Small intestine (tissue), 7 donors: ENCODE measurements at regions not wholly inside any gene's neighbourhood (a gene's known extent, or its start where the extent isn't known, plus 50 kb on each side); places are given as distances from the start of the nearest gene placed in this dataset.

ENCODE experiments used
- DNase-seq, 2 donors: peaks; one replicate each; pipeline versions ENCODE4 v3.0.0 to v3.0.0-alpha.2; 2013
- FAIRE-seq: peaks from 2 replicates; lab custom pipeline; 2012; peaks lifted over from hg19 to GRCh38; lab: Jason Lieb, UNC
- H3K27ac ChIP-seq, 3 donors: one replicate each; pipeline ENCODE4 v1.5.1; 2013; ENCODE audit warnings: low read length in 2 of 3, mild to moderate bottlenecking in 2 of 3, control low read depth in 1 of 3, inconsistent platforms in 1 of 3, low read depth in 1 of 3, moderate library complexity in 1 of 3
- H3K27me3 ChIP-seq, 3 donors: one replicate each; pipeline ENCODE4 v1.6.1; 2013; ENCODE audit warnings: low read length in 3 of 3, inconsistent platforms in 1 of 3; ENCODE audit not compliant: control insufficient read depth in 3 of 3, insufficient read depth in 3 of 3
- H3K36me3 ChIP-seq, 3 donors: one replicate each; pipeline ENCODE4 v1.6.1; 2013; ENCODE audit warnings: low read length in 3 of 3, inconsistent platforms in 1 of 3, low read depth in 1 of 3, mild to moderate bottlenecking in 1 of 3, moderate library complexity in 1 of 3; ENCODE audit not compliant: control insufficient read depth in 3 of 3, insufficient read depth in 2 of 3
- H3K4me1 ChIP-seq, 3 donors: one replicate each; pipeline ENCODE4 v1.6.1; 2013; ENCODE audit warnings: low read length in 2 of 3, inconsistent platforms in 1 of 3, low read depth in 1 of 3, mild to moderate bottlenecking in 1 of 3, moderate library complexity in 1 of 3; ENCODE audit not compliant: control insufficient read depth in 3 of 3, insufficient read depth in 2 of 3
- H3K4me3 ChIP-seq, 3 donors: one replicate each; pipeline ENCODE4 v1.5.1; 2013; ENCODE audit warnings: low read length in 3 of 3, control low read depth in 1 of 3, inconsistent platforms in 1 of 3, low read depth in 1 of 3, mild to moderate bottlenecking in 1 of 3, moderate library complexity in 1 of 3
- H3K9me3 ChIP-seq, 2 donors: one replicate each; pipeline ENCODE4 v1.6.1; 2013; ENCODE audit warnings: low read depth in 1 of 2, low read length in 1 of 2; ENCODE audit not compliant: control insufficient read depth in 2 of 2, insufficient read depth in 1 of 2
- WGBS, 3 donors: extraction: QIAGEN DNeasy Blood & Tissue Kit; methylation state at CpG; one replicate each; pipeline ENCODE4 v1.1.7; 2013; 5-methylcytosine and 5-hydroxymethylcytosine counted together
- donor health status: healthy with polysubstance abuse.
- donor health status: control.
- donor health status: control.
- donor health status: Bipolar disorder and iron deficiency.
- donor health status: healthy.

DNA sequence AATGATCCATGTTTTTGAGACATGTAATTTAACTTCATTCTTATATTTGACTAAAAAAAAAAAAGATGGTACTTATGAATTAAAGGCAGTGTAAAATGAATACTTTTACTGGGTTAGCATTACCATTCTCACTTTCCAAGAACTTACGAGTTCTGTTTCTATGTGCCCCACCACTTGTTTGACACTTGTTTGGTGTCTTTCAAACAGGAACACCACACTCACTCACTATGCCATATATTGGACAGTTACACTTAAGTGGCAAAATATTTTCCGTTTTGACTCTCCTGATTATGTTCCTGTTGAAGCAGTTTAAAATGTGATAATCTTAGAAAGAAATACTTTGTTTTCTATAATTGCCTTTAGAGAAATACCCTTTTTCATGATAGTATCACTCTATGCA lies 56.6 kb upstream of the ATXN7L3B start:
- H3K36me3 ChIP-seq = no peaks in the 10 kb centered on the region
- DNase-seq = no peak
- no peak for FAIRE-seq
- no peak overlapping the region for H3K27ac ChIP-seq
- H3K4me1 ChIP-seq = no peaks in the 10 kb centered on the region
- WGBS, 3 donors = 79 to 88% (median 84%) methylated on average over 2 of the region's 2 CpGs
- H3K27me3 ChIP-seq = no peaks in the 10 kb centered on the region
- no peaks in the 10 kb centered on the region for H3K9me3 ChIP-seq
- no peak overlapping the region for H3K4me3 ChIP-seq

DNA sequence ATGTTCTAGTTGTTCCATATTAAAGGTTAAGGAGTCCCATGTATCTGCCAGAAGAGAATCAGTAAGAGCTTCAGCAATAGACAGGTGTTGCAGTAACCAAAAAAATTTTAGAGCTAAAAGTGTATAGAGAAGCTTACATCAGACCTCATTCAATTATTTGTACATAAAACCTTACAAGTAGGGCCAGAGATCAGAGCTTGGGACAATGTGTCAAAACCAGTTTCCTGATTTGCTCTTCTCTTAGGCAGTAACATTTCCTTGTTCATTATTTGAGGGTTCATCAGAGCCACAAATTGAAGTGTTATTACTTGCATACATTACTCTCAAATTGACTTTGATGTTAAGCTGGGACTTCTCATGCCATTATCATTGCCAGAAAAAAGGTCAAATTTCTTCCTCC lies 55.5 kb upstream of the ATXN7L3B start:
- Histone ChIP-seq H3K27ac (no peak overlapping the region), H3K27me3 (no peaks in the 10 kb centered on the region), H3K36me3 (no peaks in the 10 kb centered on the region), H3K9me3 (no peaks in the 10 kb centered on the region), H3K4me3 (no peak overlapping the region), H3K4me1 (no peaks in the 10 kb centered on the region)
- DNase-seq = no peak
- no peak for FAIRE-seq

DNA sequence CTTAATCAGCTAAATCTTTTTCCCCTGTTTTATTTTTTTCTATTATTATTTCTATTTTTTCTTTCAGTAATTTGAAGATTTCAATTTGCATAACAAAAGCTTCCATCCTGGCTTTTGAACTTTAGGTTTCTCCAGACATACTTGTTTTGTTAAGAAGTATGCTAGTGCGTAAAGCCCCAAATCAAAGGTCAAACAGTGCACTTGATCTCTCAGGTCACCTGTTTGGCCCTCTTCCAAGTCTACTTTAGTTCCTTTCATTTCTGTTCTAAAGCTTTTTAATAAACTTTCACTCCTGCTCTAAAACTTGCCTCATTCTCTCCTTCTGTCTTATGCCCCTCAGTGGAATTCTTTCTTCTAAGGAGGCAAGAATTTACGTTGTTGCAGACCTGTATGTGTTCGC lies 54.6 kb upstream of the ATXN7L3B start:
- Histone ChIP-seq H3K27ac (no peak overlapping the region), H3K9me3 (no peaks in the 10 kb centered on the region), H3K36me3 (no peaks in the 10 kb centered on the region), H3K4me1 (no peaks in the 10 kb centered on the region), H3K4me3 (peak overlapping the region in 1 of 3 donors; percentile 28), H3K27me3 (no peaks in the 10 kb centered on the region)
- FAIRE-seq (no peak), DNase-seq (peak; percentile 10 to 78)
- WGBS, 3 donors = 14 to 45% (median 20%) methylated on average over 3 of the region's 3 CpGs
